Astrocyte of the spinal cord (primary cell): ENCODE measurements at regions not wholly inside any gene's neighbourhood (a gene's known extent, or its start where the extent isn't known, plus 50 kb on each side); places are given as distances from the start of the nearest gene placed in this dataset.

Experiments
- DNase-seq: peaks from one replicate; pipeline ENCODE4 v3.0.0; 2011; ENCODE audit warnings: low read depth, low spot score
- H3K4me3 ChIP-seq: 2 replicates; pipeline ENCODE4 v1.5.1; 2011; ENCODE audit warnings: low read depth, mild to moderate bottlenecking, low read length, moderate library complexity
- CTCF ChIP-seq: IDR thresholded peaks from 2 replicates; pipeline ENCODE4 v1.5.1; 2012; ENCODE audit warnings: low read depth, mild to moderate bottlenecking, low read length, inconsistent platforms
- in situ Hi-C: cut with HindIII; loops from 2 replicates; pipeline ENCODE4 v1.10.0; 2017; ENCODE audit warnings: low sequenced_read_pairs

GRCh38 chrX:7269991-7270390, 122.0 kb upstream of the PUDP start:
- TF ChIP-seq CTCF = no peak
- in situ Hi-C loops = no loop called here
- no peak for DNase-seq
- H3K4me3 ChIP-seq = no peak overlapping the region

DNA sequence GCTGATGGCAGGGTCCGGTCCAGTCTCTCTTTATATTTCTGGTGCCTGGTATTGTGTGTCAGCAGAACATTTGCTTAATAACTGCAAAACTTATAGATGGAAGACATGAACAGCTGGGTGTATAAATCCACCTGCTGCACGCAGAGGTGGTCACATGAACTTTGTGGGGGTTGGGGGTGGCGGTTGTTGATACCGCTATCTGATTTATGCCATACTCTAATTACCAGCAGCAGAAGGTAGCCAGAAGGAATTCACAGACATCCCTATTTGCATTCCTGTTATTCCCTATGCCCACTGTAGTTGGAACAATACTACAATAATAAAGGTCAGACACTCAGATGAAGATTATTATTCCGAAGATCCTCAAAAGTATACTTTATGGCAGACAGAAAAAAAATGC, 121.6 kb upstream of the PUDP start:
- in situ Hi-C loops = no loop called here
- TF ChIP-seq CTCF = no peak
- H3K4me3 ChIP-seq = no peak overlapping the region
- no peak for DNase-seq

DNA sequence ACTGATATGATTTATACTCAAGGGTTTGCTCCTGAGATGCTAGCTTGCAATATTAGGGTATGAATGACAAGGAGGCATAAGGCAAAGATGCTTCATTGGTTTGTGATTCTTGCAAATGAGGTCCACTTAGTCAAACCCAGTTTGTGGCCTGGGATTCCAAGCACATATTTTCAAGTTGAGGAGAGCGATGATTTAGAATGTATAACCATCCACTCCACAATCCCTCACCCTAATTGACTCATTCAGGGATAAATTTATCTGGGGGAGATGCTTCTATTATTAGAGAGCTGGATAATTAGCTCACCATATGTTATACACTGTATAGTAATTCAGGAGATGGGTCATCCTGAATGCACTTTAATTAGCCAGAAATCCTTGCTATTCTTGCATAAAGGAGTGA, 118.3 kb upstream of the PUDP start:
- no peak for TF ChIP-seq CTCF
- H3K4me3 ChIP-seq = no peak overlapping the region
- no peak for DNase-seq
- in situ Hi-C loops = no loop called here

- in situ Hi-C loops = no loop called here
Observed at GRCh38 chrX:7264399-7264798, 116.4 kb upstream of the PUDP start.

DNA sequence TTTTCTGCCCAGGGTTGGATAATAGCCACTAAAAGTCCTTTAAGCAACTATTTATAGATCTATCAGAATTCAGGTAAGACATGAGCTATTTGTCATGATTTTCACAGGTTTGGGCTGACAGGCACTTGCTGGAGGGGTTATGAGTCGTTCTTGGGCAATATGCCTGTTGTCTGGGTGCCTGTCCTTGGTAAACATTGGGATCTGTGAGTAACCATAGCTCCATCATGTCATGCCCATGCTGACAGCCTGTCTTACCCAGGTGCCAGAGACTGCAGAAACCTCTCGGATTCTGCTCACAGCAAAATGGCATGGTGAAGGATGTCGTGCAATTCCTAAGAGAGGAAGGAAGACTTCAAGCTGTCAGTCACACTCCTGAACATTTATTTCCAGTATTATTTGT, 116.0 kb upstream of the PUDP start:
- no peak for TF ChIP-seq CTCF
- no peak for DNase-seq
- in situ Hi-C loops = no loop called here
- no peak overlapping the region for H3K4me3 ChIP-seq

More at GRCh38 chrX:7264399-7264798, 116.4 kb upstream of the PUDP start:
- H3K4me3 ChIP-seq = no peak overlapping the region
- no peak for DNase-seq
- TF ChIP-seq CTCF = no peak

DNA sequence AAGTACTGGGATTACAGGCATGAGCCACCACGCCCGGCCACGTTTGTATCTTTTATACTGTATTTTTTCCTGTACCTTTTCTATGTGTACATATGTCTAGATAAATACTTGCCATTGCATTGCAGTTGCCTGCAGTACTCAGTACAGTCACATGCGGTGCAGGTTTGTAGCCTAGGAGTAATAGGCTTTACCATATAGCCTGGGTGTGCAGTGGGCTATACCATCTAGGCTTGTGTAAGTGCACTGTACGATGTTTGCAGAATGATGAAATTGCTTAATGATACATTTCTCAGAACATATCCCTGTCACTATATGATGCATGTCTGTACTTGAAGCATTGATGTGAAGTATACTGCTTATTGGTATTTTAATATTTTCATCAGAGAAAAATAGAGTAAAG, 115.4 kb upstream of the PUDP start:
- no peak for DNase-seq
- no peak overlapping the region for H3K4me3 ChIP-seq
- in situ Hi-C loops = no loop called here
- no peak for TF ChIP-seq CTCF

DNA sequence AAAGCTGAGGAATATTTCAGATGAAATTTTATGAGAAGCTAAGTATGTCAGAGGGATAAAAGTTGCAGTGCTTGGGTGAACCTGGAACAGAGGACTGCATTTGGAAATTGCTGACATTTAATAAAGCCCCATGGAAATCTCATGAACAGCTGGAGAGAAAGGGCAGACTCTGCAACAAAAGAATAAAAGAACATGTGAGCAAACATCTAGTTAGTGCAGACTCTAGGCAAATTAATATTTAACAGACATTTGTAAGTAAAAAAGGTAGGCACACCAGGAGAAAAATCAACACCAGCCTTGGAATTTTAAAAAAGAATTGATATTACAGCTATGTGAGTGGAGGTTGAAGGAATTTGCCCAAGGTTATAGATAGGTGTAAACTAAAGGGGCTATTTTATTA, 114.6 kb upstream of the PUDP start:
- H3K4me3 ChIP-seq = no peak overlapping the region
- no peak for TF ChIP-seq CTCF
- no peak for DNase-seq
- in situ Hi-C loops = no loop called here
